GM23338 (cell line): ENCODE measurements at regions not wholly inside any gene's neighbourhood (a gene's known extent, or its start where the extent isn't known, plus 50 kb on each side); places are given as distances from the start of the nearest gene placed in this dataset.

Experiments used
- CREB1 ChIP-seq: fragments of 250-450 bp; sonication (Bioruptor Pico); IDR thresholded peaks from 2 replicates; pipeline ENCODE4 v1.5.0; 2020; ENCODE audit warnings: low read depth, mild to moderate bottlenecking, moderate library complexity
- CTCF ChIP-seq, 2 experiments: fragments of 200-600 bp in 1 of 2; sonication (generic) in 1 of 2; conservative IDR thresholded peaks; 2 replicates each; pipeline versions ENCODE4 v1.5.1 to v1.6.1; 2016 to 2017; ENCODE audit warnings: antibody characterized with exemption in 2 of 2, low read depth in 2 of 2, mild to moderate bottlenecking in 2 of 2, moderate library complexity in 1 of 2
- ETS1 ChIP-seq: IDR thresholded peaks from 2 replicates; pipeline ENCODE4 v1.6.1; 2016; ENCODE audit warnings: antibody characterized with exemption
- EZH2 ChIP-seq: fragments of 200-600 bp; sonication (generic); IDR thresholded peaks from one replicate; pipeline ENCODE4 v1.8.0; 2017; ENCODE audit warnings: antibody characterized with exemption, mild to moderate bottlenecking, low read depth; ENCODE audit not compliant: unreplicated experiment
- EZH2phosphoT487 ChIP-seq: fragments of 200-600 bp; sonication (generic); IDR thresholded peaks from one replicate; pipeline ENCODE4 v1.8.1; 2018; ENCODE audit warnings: antibody characterized with exemption; ENCODE audit not compliant: unreplicated experiment
- JUNB ChIP-seq: IDR thresholded peaks from one replicate; pipeline ENCODE4 v1.6.1; 2016; ENCODE audit warnings: antibody characterized with exemption; ENCODE audit not compliant: unreplicated experiment
- NANOG ChIP-seq: IDR thresholded peaks from 2 replicates; pipeline ENCODE4 v1.6.1; 2016; ENCODE audit warnings: antibody characterized with exemption, borderline replicate concordance
- POLR2AphosphoS5 ChIP-seq: IDR thresholded peaks from 2 replicates; pipeline ENCODE4 v1.6.1; 2016; ENCODE audit warnings: antibody characterized with exemption, low read depth
- REST ChIP-seq: IDR thresholded peaks from one replicate; pipeline ENCODE4 v1.6.1; 2018; ENCODE audit warnings: antibody characterized with exemption; ENCODE audit not compliant: unreplicated experiment
- STAT1 ChIP-seq: IDR thresholded peaks from one replicate; pipeline ENCODE4 v1.6.1; 2016; ENCODE audit warnings: antibody characterized with exemption; ENCODE audit not compliant: unreplicated experiment
- ZNF114 ChIP-seq: fragments of 250-450 bp; sonication (Bioruptor Pico); IDR thresholded peaks from 2 replicates; pipeline ENCODE4 v1.5.0; 2020; ENCODE audit warnings: mild to moderate bottlenecking, moderate library complexity
- ZNF331 ChIP-seq: fragments of 250-450 bp; sonication (Bioruptor Pico); IDR thresholded peaks from 2 replicates; pipeline ENCODE4 v1.5.0; 2020; ENCODE audit warnings: low read depth, mild to moderate bottlenecking, moderate library complexity
- ZNF462 ChIP-seq: fragments of 250-450 bp; sonication (Bioruptor Pico); IDR thresholded peaks from 2 replicates; pipeline ENCODE4 v1.5.0; 2020; ENCODE audit warnings: mild to moderate bottlenecking, moderate library complexity

- TF ChIP-seq CTCF (conservative IDR thresholded peaks at IDR 0.05; ENCODE audit: low read depth in 2 of 2), result no peak
- TF ChIP-seq REST, result no peak
- TF ChIP-seq EZH2, result no peak
- no peak for TF ChIP-seq POLR2AphosphoS5
- no peak for TF ChIP-seq EZH2phosphoT487
- no peak for TF ChIP-seq NANOG
- no peak for TF ChIP-seq STAT1
- no peak for TF ChIP-seq ETS1
- TF ChIP-seq JUNB, result no peak
- no peak for TF ChIP-seq CREB1 (CRISPR knock-in tag)
- no peak for TF ChIP-seq ZNF114 (CRISPR knock-in tag)
- no peak for TF ChIP-seq ZNF331 (CRISPR knock-in tag)
- no peak for TF ChIP-seq ZNF462 (CRISPR knock-in tag)
Observed at GRCh38 chr5:9889511-9889910, 259.4 kb upstream of the TAS2R1 start.
